ENCODE measurements at regions not wholly inside any gene's neighbourhood (a gene's known extent, or its start where the extent isn't known, plus 50 kb on each side); places are given as distances from the start of the nearest gene placed in this dataset.

DNA sequence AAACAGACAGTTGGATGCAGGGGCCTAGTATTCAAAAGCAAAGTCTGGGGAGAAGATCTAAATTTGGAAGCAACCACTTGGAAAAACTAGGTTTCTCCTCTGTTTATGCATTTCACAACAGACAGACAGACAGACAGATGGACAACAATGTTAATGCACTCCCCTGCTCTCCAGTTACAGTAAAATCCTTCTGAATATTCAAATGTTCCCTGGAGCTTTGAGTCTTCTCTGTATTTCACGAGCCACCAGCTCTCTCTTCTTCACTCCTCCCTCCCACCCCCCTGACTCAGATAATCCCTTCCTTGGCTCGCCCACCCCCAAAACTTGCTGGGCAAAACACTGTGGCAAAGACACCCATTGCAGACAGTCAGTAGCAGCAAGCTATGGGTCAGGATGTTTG, 129.3 kb upstream of the TOP1 start:
- Histone ChIP-seq H3K4me2 (ENCODE audit: low read length) (no peak overlapping the region), H3K4me1 (ENCODE audit: control insufficient read depth in 1 of 2, insufficient read depth in 2 of 2, low read length in 2 of 2) (no peaks in the 10 kb centered on the region), H3K9me3 (ENCODE audit: control insufficient read depth in 1 of 2, insufficient read depth in 1 of 2, low read depth in 1 of 2, low read length in 2 of 2) (no peaks in the 10 kb centered on the region), H3K27me3 (ENCODE audit: insufficient read depth, low read length) (no peaks in the 10 kb centered on the region), H3K79me2 (ENCODE audit: insufficient read depth, low read length) (no peaks in the 10 kb centered on the region), H3K9me2 (ENCODE audit: insufficient read depth) (no peaks in the 10 kb centered on the region), H3K4me3 (replicated peaks in 1 of 2; ENCODE audit: low read depth in 1 of 2, low read length in 2 of 2) (no peak overlapping the region), H3K36me3 (ENCODE audit: control insufficient read depth in 1 of 2, insufficient read depth in 2 of 2, low read length in 2 of 2) (no peaks in the 10 kb centered on the region), H3K9ac (ENCODE audit: low read length) (no peak overlapping the region), H2AFZ (ENCODE audit: low read depth, low read length, poor library complexity, severe bottlenecking) (no peak overlapping the region), H4K20me1 (ENCODE audit: insufficient read depth) (no peaks in the 10 kb centered on the region), H3K27ac (ENCODE audit: low read depth, low read length) (no peak overlapping the region)
- no peak for DNase-seq (ENCODE audit: low read depth, low spot score)
- ATAC-seq = no peak
- ChIA-PET RAD21 (ENCODE audit: low non-redundant PET in 1 of 2, low total read pairs in 2 of 2, uncharacterized antibody in 2 of 2, unreplicated experiment in 2 of 2) (no interaction called here), POLR2A (no interaction called here), CTCF (no interaction called here)
- TF ChIP-seq ZFX (IDR thresholded peaks at IDR 0.05) = no peak
- no peak for TF ChIP-seq ZNF274 (IDR thresholded peaks at IDR 0.05; ENCODE audit: low read depth, low read length)
- no peak for TF ChIP-seq YY1 (IDR thresholded peaks at IDR 0.05; ENCODE audit: extremely low read depth, insufficient replicate concordance, low read depth, low read length)
- TF ChIP-seq POLR2AphosphoS5 (IDR thresholded peaks at IDR 0.05; ENCODE audit: low read depth, low read length) = no peak
- TF ChIP-seq, protein P1, sequence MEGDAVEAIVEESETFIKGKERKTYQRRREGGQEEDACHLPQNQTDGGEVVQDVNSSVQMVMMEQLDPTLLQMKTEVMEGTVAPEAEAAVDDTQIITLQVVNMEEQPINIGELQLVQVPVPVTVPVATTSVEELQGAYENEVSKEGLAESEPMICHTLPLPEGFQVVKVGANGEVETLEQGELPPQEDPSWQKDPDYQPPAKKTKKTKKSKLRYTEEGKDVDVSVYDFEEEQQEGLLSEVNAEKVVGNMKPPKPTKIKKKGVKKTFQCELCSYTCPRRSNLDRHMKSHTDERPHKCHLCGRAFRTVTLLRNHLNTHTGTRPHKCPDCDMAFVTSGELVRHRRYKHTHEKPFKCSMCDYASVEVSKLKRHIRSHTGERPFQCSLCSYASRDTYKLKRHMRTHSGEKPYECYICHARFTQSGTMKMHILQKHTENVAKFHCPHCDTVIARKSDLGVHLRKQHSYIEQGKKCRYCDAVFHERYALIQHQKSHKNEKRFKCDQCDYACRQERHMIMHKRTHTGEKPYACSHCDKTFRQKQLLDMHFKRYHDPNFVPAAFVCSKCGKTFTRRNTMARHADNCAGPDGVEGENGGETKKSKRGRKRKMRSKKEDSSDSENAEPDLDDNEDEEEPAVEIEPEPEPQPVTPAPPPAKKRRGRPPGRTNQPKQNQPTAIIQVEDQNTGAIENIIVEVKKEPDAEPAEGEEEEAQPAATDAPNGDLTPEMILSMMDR (IDR thresholded peaks at IDR 0.05 in 2 of 3, conservative IDR thresholded peaks at IDR 0.05 in 1 of 3; ENCODE audit: borderline replicate concordance in 1 of 3, insufficient read depth in 1 of 3, low read depth in 2 of 3, low read length in 2 of 3) = no peak
- no peak for TF ChIP-seq JUND (IDR thresholded peaks at IDR 0.05)
- TF ChIP-seq, protein P2, sequence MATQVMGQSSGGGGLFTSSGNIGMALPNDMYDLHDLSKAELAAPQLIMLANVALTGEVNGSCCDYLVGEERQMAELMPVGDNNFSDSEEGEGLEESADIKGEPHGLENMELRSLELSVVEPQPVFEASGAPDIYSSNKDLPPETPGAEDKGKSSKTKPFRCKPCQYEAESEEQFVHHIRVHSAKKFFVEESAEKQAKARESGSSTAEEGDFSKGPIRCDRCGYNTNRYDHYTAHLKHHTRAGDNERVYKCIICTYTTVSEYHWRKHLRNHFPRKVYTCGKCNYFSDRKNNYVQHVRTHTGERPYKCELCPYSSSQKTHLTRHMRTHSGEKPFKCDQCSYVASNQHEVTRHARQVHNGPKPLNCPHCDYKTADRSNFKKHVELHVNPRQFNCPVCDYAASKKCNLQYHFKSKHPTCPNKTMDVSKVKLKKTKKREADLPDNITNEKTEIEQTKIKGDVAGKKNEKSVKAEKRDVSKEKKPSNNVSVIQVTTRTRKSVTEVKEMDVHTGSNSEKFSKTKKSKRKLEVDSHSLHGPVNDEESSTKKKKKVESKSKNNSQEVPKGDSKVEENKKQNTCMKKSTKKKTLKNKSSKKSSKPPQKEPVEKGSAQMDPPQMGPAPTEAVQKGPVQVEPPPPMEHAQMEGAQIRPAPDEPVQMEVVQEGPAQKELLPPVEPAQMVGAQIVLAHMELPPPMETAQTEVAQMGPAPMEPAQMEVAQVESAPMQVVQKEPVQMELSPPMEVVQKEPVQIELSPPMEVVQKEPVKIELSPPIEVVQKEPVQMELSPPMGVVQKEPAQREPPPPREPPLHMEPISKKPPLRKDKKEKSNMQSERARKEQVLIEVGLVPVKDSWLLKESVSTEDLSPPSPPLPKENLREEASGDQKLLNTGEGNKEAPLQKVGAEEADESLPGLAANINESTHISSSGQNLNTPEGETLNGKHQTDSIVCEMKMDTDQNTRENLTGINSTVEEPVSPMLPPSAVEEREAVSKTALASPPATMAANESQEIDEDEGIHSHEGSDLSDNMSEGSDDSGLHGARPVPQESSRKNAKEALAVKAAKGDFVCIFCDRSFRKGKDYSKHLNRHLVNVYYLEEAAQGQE (IDR thresholded peaks at IDR 0.05; ENCODE audit: low read depth) = no peak
- no TSS peak for BruUV-seq (replicated peaks)
- intact Hi-C loops (cut with micrococcal nuclease) = no loop called here
